CD8-positive, alpha-beta memory T cell (primary cell): ENCODE measurements at regions not wholly inside any gene's neighbourhood (a gene's known extent, or its start where the extent isn't known, plus 50 kb on each side); places are given as distances from the start of the nearest gene placed in this dataset.

Experiments
- CTCF ChIA-PET: fragments of 350-600 bp; sonication (Branson Sonifier 250); formaldehyde crosslinking; loops from one replicate; lab custom pipeline; 2021; ENCODE audit warnings: antibody characterized with exemption; lab: Charles Lee
- POLR2A ChIA-PET: fragments of 350-600 bp; sonication (Branson Sonifier 250); formaldehyde crosslinking; loops from one replicate; lab custom pipeline; 2021; ENCODE audit warnings: antibody characterized with exemption; lab: Charles Lee
- DNase-seq, 5 donors: peaks; one replicate each; pipeline versions ENCODE4 v3.0.0 to v3.0.0-alpha.2; 2020 to 2022; ENCODE audit warnings: mixed read lengths in 1 of 5
- H3K27ac ChIP-seq: one replicate; pipeline ENCODE4 v1.7.0; 2013; ENCODE audit warnings: low read depth, mild to moderate bottlenecking, low read length, moderate library complexity
- H3K27me3 ChIP-seq: 2 replicates; pipeline ENCODE4 v1.7.0; 2013; ENCODE audit warnings: low read length, mild to moderate bottlenecking; ENCODE audit not compliant: insufficient read depth, poor library complexity, severe bottlenecking
- H3K36me3 ChIP-seq: 2 replicates; pipeline ENCODE4 v1.7.0; 2013; ENCODE audit warnings: mild to moderate bottlenecking, low read length, moderate library complexity; ENCODE audit not compliant: insufficient read depth
- H3K4me1 ChIP-seq: 2 replicates; pipeline ENCODE4 v1.7.0; 2013; ENCODE audit warnings: mild to moderate bottlenecking, low read length, moderate library complexity; ENCODE audit not compliant: insufficient read depth
- H3K4me3 ChIP-seq: 2 replicates; pipeline ENCODE4 v1.7.0; 2013; ENCODE audit warnings: mild to moderate bottlenecking, low read length
- H3K9me3 ChIP-seq: 2 replicates; pipeline ENCODE4 v1.7.0; 2013; ENCODE audit warnings: mild to moderate bottlenecking, low read length
- H3K27ac Mint-ChIP-seq, 8 donors: one replicate each; pipeline ENCODE4 v1.8.0; 2020 to 2021; ENCODE audit warnings: mixed read lengths in 8 of 8, mild to moderate bottlenecking in 6 of 8, inconsistent platforms in 3 of 8, moderate library complexity in 3 of 8
- H3K27me3 Mint-ChIP-seq, 2 donors: one replicate each; pipeline ENCODE4 v1.8.0; 2020 to 2021; ENCODE audit warnings: mixed read lengths in 2 of 2, mild to moderate bottlenecking in 1 of 2, moderate library complexity in 1 of 2
- H3K36me3 Mint-ChIP-seq, 3 donors: one replicate each; pipeline ENCODE4 v1.8.0; 2020 to 2021; ENCODE audit warnings: mixed read lengths in 3 of 3, inconsistent platforms in 1 of 3, mild to moderate bottlenecking in 1 of 3
- H3K4me1 Mint-ChIP-seq, 3 donors: one replicate each; pipeline ENCODE4 v1.8.0; 2020 to 2021; ENCODE audit warnings: mixed read lengths in 3 of 3, inconsistent platforms in 1 of 3, mild to moderate bottlenecking in 1 of 3
- H3K4me3 Mint-ChIP-seq, 7 donors: one replicate each; pipeline ENCODE4 v1.8.0; 2020 to 2021; ENCODE audit warnings: mixed read lengths in 7 of 7, mild to moderate bottlenecking in 6 of 7, moderate library complexity in 4 of 7, inconsistent platforms in 2 of 7
- H3K9me3 Mint-ChIP-seq, 5 donors: one replicate each; pipeline ENCODE4 v1.8.0; 2020 to 2022; ENCODE audit warnings: mixed read lengths in 5 of 5, mild to moderate bottlenecking in 3 of 5, moderate library complexity in 2 of 5, inconsistent platforms in 1 of 5

DNA sequence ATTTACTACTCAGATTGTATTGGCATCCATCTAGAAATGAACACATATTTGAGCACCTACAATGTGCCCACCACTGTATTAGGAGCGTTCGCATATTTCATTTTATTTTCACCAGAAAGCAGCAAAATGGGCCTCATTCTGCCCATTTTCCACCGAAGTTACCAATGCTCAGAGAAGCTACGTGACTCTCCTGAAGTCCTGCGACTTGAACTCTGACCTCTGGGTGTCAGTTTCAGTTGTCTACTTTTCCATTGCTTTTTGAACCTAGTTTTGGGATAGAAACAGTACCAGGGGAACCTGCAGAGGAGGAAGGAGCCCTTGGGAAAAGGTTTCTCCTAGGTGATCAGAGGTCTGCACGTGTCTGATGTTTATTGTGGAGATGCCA, 139.1 kb upstream of the SDK2 start:
- peak overlapping the region in 1 of 8 donors; percentile 35 for H3K27ac Mint-ChIP-seq
- H3K36me3 ChIP-seq: no peaks in the 10 kb centered on the region

DNA sequence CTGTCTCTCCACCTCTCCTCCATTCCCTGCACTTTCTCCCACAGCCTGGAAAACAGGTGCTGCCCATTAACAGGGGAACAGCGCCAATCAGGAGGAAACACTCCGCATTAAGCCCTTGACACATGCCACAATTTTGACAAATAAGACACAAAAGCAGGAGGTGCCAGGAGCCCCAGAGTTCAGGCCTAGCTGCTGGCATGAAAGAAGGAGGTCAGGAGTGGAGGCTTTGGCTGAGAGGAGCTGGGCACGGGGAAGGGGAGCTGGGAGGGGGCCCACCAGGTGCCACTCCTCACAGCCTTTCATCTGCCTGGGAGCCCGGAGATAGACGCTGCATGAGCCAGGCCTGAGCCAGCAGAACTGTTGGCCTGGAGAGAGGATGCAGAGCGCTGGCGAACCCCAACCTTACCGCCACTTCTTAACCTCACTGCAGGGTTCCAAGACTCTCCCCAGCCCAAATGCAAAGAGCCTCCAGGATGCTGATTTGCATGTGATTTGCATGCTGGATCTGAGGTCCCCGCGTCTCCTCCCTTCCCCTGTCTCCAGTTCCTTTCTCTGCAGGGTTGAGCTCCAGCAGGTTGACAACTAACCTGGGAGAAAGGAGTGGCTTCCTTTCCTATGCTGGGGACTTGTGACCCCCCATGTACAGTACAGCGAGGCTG, 139.8 kb upstream of the SDK2 start:
- peak overlapping the region in 1 of 8 donors; percentile 19 for H3K27ac Mint-ChIP-seq
- ChIA-PET CTCF (no interaction called here), POLR2A (no interaction called here)
- no peak overlapping the region for H3K4me3 ChIP-seq
- H3K27me3 Mint-ChIP-seq: peaks cover 16 to 26% of the 10 kb centered on the region in 2 donors
- H3K4me1 ChIP-seq: no peaks in the 10 kb centered on the region
- H3K36me3 ChIP-seq: no peaks in the 10 kb centered on the region
- H3K9me3 ChIP-seq: no peaks in the 10 kb centered on the region
- H3K4me3 Mint-ChIP-seq: no peak overlapping the region
- H3K9me3 Mint-ChIP-seq: peaks cover 0 to 3% (median 0%) of the 10 kb centered on the region in 5 donors
- no peaks in the 10 kb centered on the region for H3K36me3 Mint-ChIP-seq
- H3K4me1 Mint-ChIP-seq: no peaks in the 10 kb centered on the region
- H3K27me3 ChIP-seq: peaks cover 4% of the 10 kb centered on the region
- no peak for DNase-seq
- no peak overlapping the region for H3K27ac ChIP-seq

More for the DNA sequence above, 139.1 kb upstream of the SDK2 start:
- DNase-seq: no peak
- no peak overlapping the region for H3K4me3 Mint-ChIP-seq
- Histone ChIP-seq H3K4me1 (no peaks in the 10 kb centered on the region), H3K9me3 (no peaks in the 10 kb centered on the region), H3K27me3 (no peaks in the 10 kb centered on the region), H3K4me3 (no peak overlapping the region), H3K27ac (no peak overlapping the region)
- H3K36me3 Mint-ChIP-seq: no peaks in the 10 kb centered on the region
- ChIA-PET CTCF (no interaction called here), POLR2A (no interaction called here)
- H3K9me3 Mint-ChIP-seq: peaks cover 0 to 3% (median 0%) of the 10 kb centered on the region in 5 donors
- H3K4me1 Mint-ChIP-seq: no peaks in the 10 kb centered on the region
- H3K27me3 Mint-ChIP-seq: peaks cover 16 to 26% of the 10 kb centered on the region in 2 donors

DNA sequence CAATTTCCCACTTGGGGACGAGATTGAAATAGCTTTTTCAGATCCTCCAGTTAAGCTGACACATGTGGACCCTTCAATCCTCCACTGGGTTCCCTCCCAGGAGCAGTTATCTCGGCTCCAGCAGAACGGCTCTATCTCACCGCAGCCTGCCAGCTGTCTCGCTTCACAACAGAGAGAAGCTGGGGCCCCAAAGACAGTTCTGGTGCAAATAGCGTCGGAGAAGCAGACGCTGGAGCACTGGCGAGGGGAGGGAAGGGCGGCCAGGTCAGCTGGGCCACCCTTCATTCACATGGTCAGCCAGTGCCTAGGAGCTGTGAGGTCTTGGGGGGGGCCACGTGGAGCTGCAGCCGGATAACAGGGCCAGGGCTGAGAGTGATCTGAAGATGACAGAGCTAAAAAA, 141.3 kb upstream of the SDK2 start:
- Mint-ChIP-seq H3K4me1 (no peaks in the 10 kb centered on the region), H3K36me3 (no peaks in the 10 kb centered on the region), H3K9me3 (no peaks in the 10 kb centered on the region), H3K27me3 (peaks cover 16 to 29% of the 10 kb centered on the region in 2 donors), H3K4me3 (no peak overlapping the region), H3K27ac (no peak overlapping the region)
- POLR2A ChIA-PET: no interaction called here
- H3K27me3 ChIP-seq: peaks cover 4% of the 10 kb centered on the region
- H3K4me3 ChIP-seq: no peak overlapping the region
- no peaks in the 10 kb centered on the region for H3K9me3 ChIP-seq
- no peak for DNase-seq
- no peaks in the 10 kb centered on the region for H3K4me1 ChIP-seq
- H3K36me3 ChIP-seq: no peaks in the 10 kb centered on the region
- no peak overlapping the region for H3K27ac ChIP-seq
- CTCF ChIA-PET: no interaction called here

DNA sequence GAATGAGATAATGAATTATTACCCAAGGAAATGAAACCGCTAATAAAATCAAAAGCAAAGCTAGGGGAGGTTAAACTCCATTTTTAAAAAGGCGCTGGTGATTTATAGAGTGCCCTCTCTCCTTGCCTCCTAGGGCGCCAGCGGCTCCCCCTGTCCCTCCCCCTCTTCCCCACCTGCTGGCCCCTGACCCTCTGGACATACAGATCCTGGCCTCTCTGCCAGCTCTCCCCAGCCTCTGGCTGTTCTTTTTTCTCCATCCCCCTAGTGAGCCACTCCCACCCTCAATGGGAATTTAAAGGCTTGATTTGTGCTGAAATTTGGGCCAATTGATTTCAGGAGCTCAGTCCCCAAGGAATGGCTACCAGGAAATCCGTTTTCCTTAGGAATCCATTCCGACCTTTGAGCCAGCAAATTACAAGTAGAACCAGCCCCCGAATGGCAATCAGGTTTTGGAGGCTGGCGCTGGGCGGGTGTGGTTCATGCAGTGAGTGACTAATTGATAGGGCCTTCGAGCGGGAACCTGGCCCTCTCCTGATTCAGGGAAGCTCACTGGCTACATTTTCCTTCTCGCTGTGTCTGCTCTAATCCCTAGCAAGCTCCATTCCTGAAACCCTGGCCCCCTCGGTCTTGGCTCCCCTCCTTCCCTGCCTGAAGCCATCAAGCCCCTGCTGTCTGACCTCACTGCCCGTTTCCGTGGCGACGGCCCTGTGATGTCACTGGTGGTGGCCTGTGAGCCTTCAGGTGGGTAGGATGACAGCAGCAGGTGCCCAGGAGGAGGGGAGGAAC, 141.9 kb upstream of the SDK2 start:
- H3K27ac ChIP-seq: no peak overlapping the region
- Mint-ChIP-seq H3K4me3 (no peak overlapping the region), H3K27ac (no peak overlapping the region), H3K4me1 (no peaks in the 10 kb centered on the region), H3K36me3 (no peaks in the 10 kb centered on the region), H3K27me3 (peaks cover 16 to 29% of the 10 kb centered on the region in 2 donors), H3K9me3 (no peaks in the 10 kb centered on the region)
- no peaks in the 10 kb centered on the region for H3K36me3 ChIP-seq
- POLR2A ChIA-PET: no interaction called here
- no peak overlapping the region for H3K4me3 ChIP-seq
- CTCF ChIA-PET: no interaction called here
- peaks cover 4% of the 10 kb centered on the region for H3K27me3 ChIP-seq
- H3K9me3 ChIP-seq: no peaks in the 10 kb centered on the region
- no peak for DNase-seq
- H3K4me1 ChIP-seq: no peaks in the 10 kb centered on the region

DNA sequence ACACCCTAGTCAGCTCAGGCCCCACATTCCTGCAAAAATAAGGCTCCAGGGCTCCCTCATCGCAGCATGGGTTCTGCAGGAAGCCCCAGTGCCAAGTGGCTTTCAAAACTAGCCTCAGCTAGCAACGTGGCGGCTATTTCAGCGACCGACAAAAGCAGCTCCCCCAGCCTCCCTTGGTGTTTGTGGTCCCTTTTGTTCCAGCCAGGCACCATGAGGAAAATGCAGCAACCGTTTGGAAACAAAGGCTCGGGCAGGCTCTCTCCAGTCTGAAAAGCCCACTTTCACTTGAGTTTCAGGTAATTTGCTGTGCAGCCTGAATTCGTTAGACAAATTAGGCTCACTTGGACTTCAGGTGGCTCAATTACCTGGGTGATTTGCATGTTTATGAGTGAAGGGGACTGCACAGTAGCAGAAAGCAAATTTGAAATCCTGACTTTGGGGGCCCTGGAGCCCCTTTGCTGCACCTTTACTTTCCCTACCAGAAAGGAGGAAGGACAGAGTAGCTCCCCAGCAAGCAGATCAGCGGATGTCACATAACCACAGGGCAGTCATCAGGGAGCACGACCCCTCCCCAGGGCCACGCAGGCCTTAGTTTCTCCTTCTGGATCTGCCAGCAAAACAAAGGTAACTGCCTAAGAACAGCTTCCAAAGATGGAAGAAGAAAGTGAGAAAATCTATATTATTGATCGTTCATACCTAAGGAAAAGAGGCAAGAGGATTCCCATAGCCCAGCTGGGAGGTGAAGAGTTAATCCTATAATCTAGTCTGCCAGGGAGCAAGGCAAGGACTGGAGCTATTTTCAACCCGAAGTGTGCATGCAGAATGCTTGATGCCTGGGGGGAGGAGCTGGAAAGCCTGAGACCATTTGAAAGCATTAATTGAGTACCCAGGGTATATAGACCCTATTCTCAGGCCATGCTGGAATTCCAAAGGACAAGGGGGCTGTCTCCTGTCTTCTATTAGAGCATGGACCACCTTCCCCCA, 143.1 kb upstream of the SDK2 start:
- Histone ChIP-seq H3K27me3 (peaks cover 4% of the 10 kb centered on the region), H3K9me3 (no peaks in the 10 kb centered on the region), H3K27ac (no peak overlapping the region), H3K4me1 (no peaks in the 10 kb centered on the region), H3K36me3 (no peaks in the 10 kb centered on the region), H3K4me3 (no peak overlapping the region)
- peaks cover 16 to 32% of the 10 kb centered on the region in 2 donors for H3K27me3 Mint-ChIP-seq
- CTCF ChIA-PET: no interaction called here
- no peak overlapping the region for H3K4me3 Mint-ChIP-seq
- H3K4me1 Mint-ChIP-seq: no peaks in the 10 kb centered on the region
- H3K27ac Mint-ChIP-seq: no peak overlapping the region
- H3K9me3 Mint-ChIP-seq: no peaks in the 10 kb centered on the region
- POLR2A ChIA-PET: interaction anchor here (0.6 kb wide), 1 partner anchor 127 kb away, joined by 3 read pairs; no protein-coding TSS in a partner anchor
- H3K36me3 Mint-ChIP-seq: no peaks in the 10 kb centered on the region
- DNase-seq: no peak

DNA sequence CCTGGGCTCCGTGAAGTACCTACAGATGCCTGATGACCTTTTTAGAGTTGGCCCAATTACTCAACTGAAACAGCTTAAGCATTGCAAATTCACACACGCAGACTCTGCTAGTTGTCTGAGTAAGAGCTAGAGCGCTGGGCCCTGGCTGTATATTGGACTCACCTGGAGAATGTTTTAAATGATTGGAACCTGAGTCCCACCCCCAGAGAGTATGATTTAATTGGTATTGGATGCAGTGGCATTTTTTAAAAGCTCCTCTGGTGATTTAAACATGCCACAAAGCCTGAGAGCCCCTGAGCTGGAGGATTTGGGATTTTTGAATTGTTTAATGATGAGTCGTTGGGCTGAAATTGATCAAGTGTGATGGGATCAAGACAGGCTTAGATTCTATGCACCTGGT, 143.9 kb upstream of the SDK2 start:
- ChIA-PET POLR2A (no interaction called here), CTCF (no interaction called here)
- Mint-ChIP-seq H3K9me3 (no peaks in the 10 kb centered on the region), H3K36me3 (no peaks in the 10 kb centered on the region), H3K27ac (no peak overlapping the region), H3K4me1 (no peaks in the 10 kb centered on the region), H3K27me3 (peaks cover 12 to 32% of the 10 kb centered on the region in 2 donors), H3K4me3 (no peak overlapping the region)
- Histone ChIP-seq H3K4me3 (no peak overlapping the region), H3K27me3 (peaks cover 4% of the 10 kb centered on the region), H3K9me3 (no peaks in the 10 kb centered on the region), H3K4me1 (no peaks in the 10 kb centered on the region), H3K27ac (no peak overlapping the region), H3K36me3 (no peaks in the 10 kb centered on the region)
- DNase-seq: no peak

DNA sequence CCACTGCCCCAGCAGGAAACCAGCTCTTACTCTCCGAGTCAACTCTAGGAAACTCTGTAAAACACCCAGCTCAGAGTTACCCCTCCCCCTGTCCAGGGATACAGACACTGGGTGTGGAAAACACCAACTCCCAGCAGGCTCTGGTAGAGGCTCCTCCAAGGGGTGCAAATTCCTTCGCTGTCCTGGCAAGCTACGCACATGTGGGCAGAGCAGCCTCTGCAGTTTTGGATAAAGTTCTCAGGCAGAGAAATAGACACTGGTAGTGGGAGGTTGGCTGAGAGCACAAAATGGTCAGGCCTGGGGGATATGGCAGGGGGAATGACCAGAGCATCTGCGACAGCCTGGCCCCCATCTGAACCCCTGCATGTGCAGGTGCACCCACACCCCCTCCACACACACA, 146.9 kb upstream of the SDK2 start:
- Mint-ChIP-seq H3K27ac (no peak overlapping the region), H3K4me1 (no peaks in the 10 kb centered on the region), H3K36me3 (no peaks in the 10 kb centered on the region), H3K9me3 (no peaks in the 10 kb centered on the region), H3K4me3 (no peak overlapping the region), H3K27me3 (peaks cover 11 to 24% of the 10 kb centered on the region in 2 donors)
- Histone ChIP-seq H3K9me3 (no peaks in the 10 kb centered on the region), H3K36me3 (no peaks in the 10 kb centered on the region), H3K4me3 (no peak overlapping the region), H3K27ac (no peak overlapping the region), H3K4me1 (no peaks in the 10 kb centered on the region), H3K27me3 (peaks cover 4% of the 10 kb centered on the region)
- ChIA-PET CTCF (no interaction called here), POLR2A (no interaction called here)
- no peak for DNase-seq
